IPS-18a (cell line): ENCODE measurements at regions not wholly inside any gene's neighbourhood (a gene's known extent, or its start where the extent isn't known, plus 50 kb on each side); places are given as distances from the start of the nearest gene placed in this dataset.

Experiments
- H3K27ac ChIP-seq: one replicate; pipeline ENCODE4 v1.5.1; 2013; ENCODE audit warnings: low read length
- H3K27me3 ChIP-seq: one replicate; pipeline ENCODE4 v1.6.1; 2013; ENCODE audit warnings: mild to moderate bottlenecking, low read length; ENCODE audit not compliant: control insufficient read depth, insufficient read depth
- H3K36me3 ChIP-seq: one replicate; pipeline ENCODE4 v1.6.1; 2013; ENCODE audit warnings: low read depth, low read length; ENCODE audit not compliant: control insufficient read depth
- H3K4me1 ChIP-seq: one replicate; pipeline ENCODE4 v1.6.1; 2013; ENCODE audit warnings: low read depth, low read length; ENCODE audit not compliant: control insufficient read depth
- H3K4me3 ChIP-seq: one replicate; pipeline ENCODE4 v1.5.1; 2013; ENCODE audit warnings: low read length
- H3K9ac ChIP-seq: one replicate; pipeline ENCODE4 v1.6.1; 2013; ENCODE audit warnings: mild to moderate bottlenecking, low read length, moderate library complexity
- H3K9me3 ChIP-seq: one replicate; pipeline ENCODE4 v1.6.1; 2013; ENCODE audit warnings: low read depth, low read length; ENCODE audit not compliant: control insufficient read depth

DNA sequence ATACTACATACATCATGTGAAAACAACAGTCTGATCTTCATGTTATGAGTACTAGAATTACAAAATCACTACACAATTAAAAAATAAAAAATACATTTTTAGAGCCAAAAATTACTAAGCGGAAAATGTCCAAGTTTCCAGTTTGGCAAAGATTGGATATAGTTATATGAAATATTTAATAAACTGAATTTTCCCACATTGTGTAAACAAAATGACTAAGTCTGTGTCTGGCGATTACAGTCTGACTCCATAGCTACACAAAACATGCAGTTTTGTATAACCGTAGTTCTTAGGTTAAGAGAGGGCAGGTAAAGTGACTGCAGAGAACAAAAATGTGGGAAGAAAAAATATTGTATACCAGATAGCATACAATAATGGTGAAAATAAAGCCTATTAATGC is 59.2 kb upstream of the TMEM47 start:
- Histone ChIP-seq H3K36me3 (no peaks in the 10 kb centered on the region), H3K27me3 (no peaks in the 10 kb centered on the region), H3K9me3 (peaks cover 25% of the 10 kb centered on the region), H3K9ac (no peak overlapping the region), H3K27ac (no peak overlapping the region), H3K4me1 (no peaks in the 10 kb centered on the region), H3K4me3 (no peak overlapping the region)

- Histone ChIP-seq H3K4me1 (no peaks in the 10 kb centered on the region), H3K9me3 (peaks cover 14% of the 10 kb centered on the region), H3K27me3 (no peaks in the 10 kb centered on the region), H3K36me3 (no peaks in the 10 kb centered on the region), H3K9ac (no peak overlapping the region), H3K27ac (no peak overlapping the region), H3K4me3 (no peak overlapping the region)
These were observed 77.3 kb upstream of the TMEM47 start for GRCh38 chrX:34734383-34734782.

DNA sequence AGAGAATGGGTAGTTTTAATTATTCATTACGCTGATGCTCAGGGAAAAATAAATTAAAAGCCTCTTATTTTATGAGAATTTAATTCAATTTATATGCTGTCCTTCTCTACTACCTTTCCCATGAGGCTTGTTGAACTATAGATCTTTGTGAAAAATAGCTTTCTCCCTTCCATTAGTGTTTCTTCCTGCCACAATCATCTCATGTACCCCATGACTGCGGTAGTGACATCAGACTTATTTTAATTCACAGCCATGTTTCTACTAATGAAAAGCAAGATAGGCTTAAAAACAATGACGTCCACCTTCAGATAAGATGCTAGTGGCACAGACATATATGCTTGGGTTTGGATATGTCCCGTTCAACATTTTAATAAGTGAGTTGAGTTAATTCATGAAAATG is 87.4 kb upstream of the TMEM47 start:
- Histone ChIP-seq H3K27ac (no peak overlapping the region), H3K9me3 (peaks cover 28% of the 10 kb centered on the region)

DNA sequence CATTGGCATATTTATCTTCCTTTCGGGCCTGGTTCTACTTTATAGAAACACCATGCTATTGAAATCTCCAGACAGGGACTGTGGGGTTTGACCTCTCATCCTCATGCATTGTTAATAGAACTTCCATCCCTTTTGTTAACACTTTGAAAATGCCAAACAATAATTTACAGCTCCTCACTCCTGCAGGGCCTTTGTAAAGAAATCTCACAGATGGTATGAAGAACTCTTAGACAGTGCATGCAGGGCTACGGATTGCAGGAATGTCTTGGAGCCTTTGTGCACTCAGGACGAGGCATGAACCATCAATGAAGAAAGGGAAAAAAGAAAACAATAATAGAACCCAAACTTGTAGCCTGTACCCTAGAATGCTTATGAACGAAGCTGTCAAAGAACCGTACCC is 92.8 kb upstream of the TMEM47 start:
- Histone ChIP-seq H3K4me1 (no peaks in the 10 kb centered on the region), H3K36me3 (no peaks in the 10 kb centered on the region)

More for the DNA sequence above, 87.4 kb upstream of the TMEM47 start:
- H3K4me3 ChIP-seq: no peak overlapping the region
- H3K27me3 ChIP-seq: no peaks in the 10 kb centered on the region
- H3K36me3 ChIP-seq: no peaks in the 10 kb centered on the region
- no peak overlapping the region for H3K9ac ChIP-seq
- H3K4me1 ChIP-seq: no peaks in the 10 kb centered on the region

DNA sequence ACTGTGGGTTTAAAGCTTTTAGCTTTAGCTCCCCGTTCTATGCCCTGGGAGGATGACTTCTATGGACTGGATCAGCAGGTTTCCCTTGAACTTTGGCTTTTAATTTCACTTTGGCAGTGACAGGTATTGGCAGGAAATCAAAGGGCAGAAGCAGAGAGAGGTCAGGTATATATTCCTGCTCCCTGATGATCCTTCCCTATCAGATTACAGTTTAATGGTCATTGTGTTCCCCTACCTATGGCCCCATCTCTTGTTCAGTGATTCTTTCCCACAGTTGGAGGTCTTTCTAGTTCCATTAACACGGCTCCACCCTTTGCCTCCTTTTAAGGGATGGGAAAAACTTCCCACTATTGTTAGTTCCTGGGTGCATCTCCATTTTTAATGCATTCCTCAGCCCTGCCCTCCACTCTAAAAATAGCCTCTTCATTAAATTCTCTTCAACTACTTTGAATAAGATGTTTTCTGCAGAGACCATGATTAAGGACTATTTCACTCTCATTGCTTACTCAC is 107.8 kb upstream of the TMEM47 start:
- Histone ChIP-seq H3K36me3 (no peaks in the 10 kb centered on the region), H3K9me3 (peaks cover 19% of the 10 kb centered on the region), H3K27ac (no peak overlapping the region), H3K27me3 (no peaks in the 10 kb centered on the region), H3K4me3 (peak overlapping the region; percentile 27), H3K4me1 (peaks cover 10% of the 10 kb centered on the region), H3K9ac (no peak overlapping the region)

More for the DNA sequence above, 92.8 kb upstream of the TMEM47 start:
- no peaks in the 10 kb centered on the region for H3K27me3 ChIP-seq
- H3K27ac ChIP-seq: no peak overlapping the region
- H3K9ac ChIP-seq: no peak overlapping the region
- no peak overlapping the region for H3K4me3 ChIP-seq
- peaks cover 26% of the 10 kb centered on the region for H3K9me3 ChIP-seq

GRCh38 chrX:34768290-34768689 is 111.2 kb upstream of the TMEM47 start:
- H3K4me3 ChIP-seq: no peak overlapping the region
- H3K27me3 ChIP-seq: no peaks in the 10 kb centered on the region
- no peaks in the 10 kb centered on the region for H3K36me3 ChIP-seq
- H3K27ac ChIP-seq: no peak overlapping the region
- no peak overlapping the region for H3K9ac ChIP-seq
- H3K9me3 ChIP-seq: peaks cover 19% of the 10 kb centered on the region
- H3K4me1 ChIP-seq: peaks cover 10% of the 10 kb centered on the region

GRCh38 chrX:34770511-34770910 is 113.4 kb upstream of the TMEM47 start:
- no peaks in the 10 kb centered on the region for H3K36me3 ChIP-seq
- H3K9ac ChIP-seq: no peak overlapping the region
- H3K27me3 ChIP-seq: no peaks in the 10 kb centered on the region
- H3K4me1 ChIP-seq: peaks cover 5% of the 10 kb centered on the region
- H3K9me3 ChIP-seq: peaks cover 23% of the 10 kb centered on the region
- no peak overlapping the region for H3K27ac ChIP-seq
- H3K4me3 ChIP-seq: no peak overlapping the region

DNA sequence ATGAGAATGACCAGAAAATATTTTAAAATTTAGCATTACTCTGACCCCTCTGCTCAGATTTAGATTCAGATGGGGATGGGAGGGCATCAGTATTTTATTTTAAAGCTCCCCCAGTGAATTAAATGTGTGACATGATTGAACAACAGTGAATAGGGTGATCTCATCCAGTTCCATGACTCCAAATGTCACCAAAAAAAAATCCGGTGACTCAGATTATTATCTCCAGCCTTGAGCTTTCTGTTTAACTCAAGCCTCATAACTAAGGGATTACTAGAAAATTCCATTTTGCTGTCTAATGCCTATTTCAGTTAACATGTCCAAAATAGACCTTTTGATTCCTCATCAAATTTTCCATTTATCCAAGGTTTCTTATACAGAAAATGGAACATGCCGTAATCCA is 121.8 kb upstream of the TMEM47 start:
- no peaks in the 10 kb centered on the region for H3K4me1 ChIP-seq
- H3K9me3 ChIP-seq: peaks cover 4% of the 10 kb centered on the region
- H3K36me3 ChIP-seq: no peaks in the 10 kb centered on the region
- no peak overlapping the region for H3K9ac ChIP-seq
- no peak overlapping the region for H3K27ac ChIP-seq
- H3K4me3 ChIP-seq: no peak overlapping the region
- H3K27me3 ChIP-seq: no peaks in the 10 kb centered on the region

DNA sequence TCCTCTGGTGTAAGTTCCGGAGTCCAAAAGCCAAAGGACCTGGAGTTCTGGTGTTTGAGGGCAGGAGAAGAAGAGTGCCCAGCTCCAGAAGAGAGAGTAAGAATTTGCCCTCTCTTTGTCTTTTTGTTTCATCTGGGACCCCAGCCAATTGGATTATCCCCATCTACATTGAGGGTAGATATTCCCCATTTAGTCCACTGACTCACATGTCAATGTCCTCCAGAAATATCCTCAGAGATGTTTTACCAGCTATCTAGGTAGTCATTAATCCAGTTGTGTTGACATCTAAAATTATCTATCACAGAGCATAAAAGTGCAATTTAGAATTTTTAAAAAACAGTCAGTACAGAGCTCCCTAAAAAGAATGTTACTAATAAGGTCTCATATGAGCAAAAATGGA is 132.9 kb upstream of the TMEM47 start:
- Histone ChIP-seq H3K27me3 (no peaks in the 10 kb centered on the region), H3K4me1 (no peaks in the 10 kb centered on the region), H3K9ac (no peak overlapping the region), H3K27ac (no peak overlapping the region), H3K4me3 (no peak overlapping the region), H3K9me3 (peaks cover 16% of the 10 kb centered on the region), H3K36me3 (no peaks in the 10 kb centered on the region)

GRCh38 chrX:34805951-34806350 is 136.6 kb upstream of the FAM47B start:
- no peak overlapping the region for H3K9ac ChIP-seq
- no peaks in the 10 kb centered on the region for H3K27me3 ChIP-seq
- peaks cover 21% of the 10 kb centered on the region for H3K9me3 ChIP-seq
- no peaks in the 10 kb centered on the region for H3K36me3 ChIP-seq
- H3K4me3 ChIP-seq: no peak overlapping the region
- no peaks in the 10 kb centered on the region for H3K4me1 ChIP-seq
- no peak overlapping the region for H3K27ac ChIP-seq

GRCh38 chrX:34809096-34809495 is 133.5 kb upstream of the FAM47B start:
- no peaks in the 10 kb centered on the region for H3K36me3 ChIP-seq
- no peak overlapping the region for H3K9ac ChIP-seq
- H3K27me3 ChIP-seq: no peaks in the 10 kb centered on the region
- H3K9me3 ChIP-seq: peaks cover 14% of the 10 kb centered on the region
- no peak overlapping the region for H3K4me3 ChIP-seq
- H3K27ac ChIP-seq: no peak overlapping the region
- no peaks in the 10 kb centered on the region for H3K4me1 ChIP-seq

DNA sequence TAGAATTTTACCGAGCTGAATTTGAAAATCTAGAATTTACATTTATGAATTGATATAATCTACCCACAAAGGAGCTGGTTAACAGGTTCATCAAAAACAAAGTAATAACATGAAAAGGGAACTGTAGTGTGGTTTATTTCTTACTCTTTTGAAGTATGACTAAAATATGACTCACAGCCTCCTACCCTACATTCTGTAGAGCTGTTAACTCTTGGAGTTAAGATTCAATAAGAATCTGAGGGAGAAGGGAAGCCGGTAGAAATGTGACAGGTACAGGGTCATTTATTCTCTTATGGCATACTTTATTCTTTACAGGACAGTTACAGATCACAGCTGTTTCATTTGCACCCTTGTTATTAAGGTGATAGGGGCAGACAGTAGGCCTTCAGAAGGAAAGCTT is 132.2 kb upstream of the FAM47B start:
- no peak overlapping the region for H3K27ac ChIP-seq
- H3K36me3 ChIP-seq: no peaks in the 10 kb centered on the region
- H3K9me3 ChIP-seq: peaks cover 11% of the 10 kb centered on the region
- no peak overlapping the region for H3K4me3 ChIP-seq
- no peaks in the 10 kb centered on the region for H3K4me1 ChIP-seq
- H3K27me3 ChIP-seq: no peaks in the 10 kb centered on the region
- no peak overlapping the region for H3K9ac ChIP-seq
